ENCODE measurements at regions not wholly inside any gene's neighbourhood (a gene's known extent, or its start where the extent isn't known, plus 50 kb on each side); places are given as distances from the start of the nearest gene placed in this dataset.

- DNase-seq (ENCODE audit: low read depth) = peak; percentile 56
These were observed 167.1 kb upstream of the ZFHX3 start for GRCh38 chr16:73214825-73215677.

DNA sequence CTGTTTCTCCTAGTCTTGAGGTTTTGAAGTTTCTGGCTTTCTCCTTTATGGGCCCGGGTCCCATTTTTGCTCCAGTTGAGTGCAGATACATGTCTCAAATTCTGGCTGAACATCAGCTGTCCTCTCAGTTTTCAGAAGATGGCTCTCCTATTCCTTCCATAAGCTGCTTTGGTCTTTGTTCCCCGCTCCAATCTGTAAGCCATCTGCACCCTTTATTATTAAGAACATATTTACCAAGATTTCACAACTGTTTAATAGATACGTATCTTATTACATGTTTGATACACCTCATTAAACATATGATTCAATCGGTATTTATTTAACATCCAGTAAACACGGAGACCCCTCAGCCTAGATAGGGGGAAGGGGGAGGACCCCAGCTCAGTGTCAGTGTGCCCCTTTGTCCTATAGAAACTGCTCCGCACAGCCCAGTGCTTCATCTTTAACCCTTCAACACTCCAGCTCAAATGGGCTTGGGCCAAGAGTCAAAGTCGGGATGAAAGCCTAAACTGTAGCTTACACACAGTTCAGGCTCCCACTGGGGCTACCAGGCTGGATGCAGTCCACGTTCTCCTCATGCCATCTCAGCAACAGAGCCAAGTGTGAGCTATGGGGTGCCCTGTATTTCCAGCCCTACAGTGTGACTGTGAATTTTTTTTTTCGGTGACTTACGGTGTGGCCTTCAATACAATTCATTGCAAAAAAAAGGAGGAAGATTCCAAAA is 166.0 kb upstream of the ZFHX3 start:
- DNase-seq (ENCODE audit: low read depth) = no peak

DNA sequence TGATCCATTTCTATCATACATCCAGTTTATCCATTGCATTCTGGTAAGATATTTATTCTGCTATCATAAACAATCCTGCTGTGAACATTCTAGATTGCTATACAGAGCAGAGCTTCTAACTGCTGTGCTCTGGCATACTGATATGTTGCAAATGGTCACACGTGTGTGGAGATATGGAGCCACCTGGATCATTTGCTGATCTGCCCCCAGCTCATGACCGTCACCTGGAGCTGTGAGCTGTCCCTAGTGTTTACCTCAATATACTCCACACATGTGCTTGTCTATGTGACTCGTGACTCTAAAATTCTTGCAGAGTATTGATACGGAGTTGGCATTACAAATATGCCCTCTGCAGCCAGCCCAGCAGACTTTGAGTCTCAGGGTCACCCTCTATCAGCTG is 164.5 kb upstream of the ZFHX3 start:
- DNase-seq (ENCODE audit: low read depth) = no peak

DNA sequence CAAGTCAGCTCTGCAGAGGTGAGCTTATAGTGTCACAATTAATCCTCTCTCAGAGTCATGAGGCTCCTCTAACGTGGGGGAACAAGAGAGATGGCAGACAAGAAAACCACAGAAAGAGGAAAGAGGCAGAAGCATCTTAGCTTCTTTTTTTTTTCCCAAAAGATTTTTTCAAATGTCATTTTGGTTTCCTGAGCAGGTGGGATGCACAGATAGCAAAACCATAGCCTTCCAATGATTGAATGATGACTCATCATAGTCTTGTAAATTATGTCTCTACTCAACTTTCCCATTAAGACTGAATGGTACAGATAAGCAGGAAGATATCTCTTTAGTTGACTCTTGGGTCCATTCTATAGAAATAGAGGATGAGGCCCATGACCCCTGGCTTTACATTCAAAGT is 162.8 kb upstream of the ZFHX3 start:
- no peak for DNase-seq (ENCODE audit: low read depth)

- no peak for DNase-seq (ENCODE audit: low read depth)
These were observed 162.2 kb upstream of the ZFHX3 start for GRCh38 chr16:73210084-73210483.

DNA sequence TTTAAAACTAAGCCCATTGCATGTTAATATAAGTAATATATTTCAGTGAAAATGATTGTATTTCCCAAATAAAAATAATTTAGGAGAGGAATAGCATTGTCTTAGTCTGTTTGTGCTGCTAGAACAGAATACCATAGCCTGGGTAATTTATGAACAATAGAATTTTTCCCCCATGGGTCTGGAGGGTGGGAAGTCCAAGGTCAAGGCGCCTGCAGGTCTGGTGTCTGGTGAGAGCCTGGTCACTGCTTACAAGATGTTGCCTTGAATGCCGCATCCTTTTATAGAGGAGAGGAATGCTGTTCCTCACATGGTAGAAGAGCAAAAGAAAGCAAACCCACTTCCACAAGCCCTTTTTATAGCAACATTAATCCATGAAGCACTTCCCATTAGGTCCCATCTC is 161.3 kb upstream of the ZFHX3 start:
- DNase-seq (ENCODE audit: low read depth) = no peak

DNA sequence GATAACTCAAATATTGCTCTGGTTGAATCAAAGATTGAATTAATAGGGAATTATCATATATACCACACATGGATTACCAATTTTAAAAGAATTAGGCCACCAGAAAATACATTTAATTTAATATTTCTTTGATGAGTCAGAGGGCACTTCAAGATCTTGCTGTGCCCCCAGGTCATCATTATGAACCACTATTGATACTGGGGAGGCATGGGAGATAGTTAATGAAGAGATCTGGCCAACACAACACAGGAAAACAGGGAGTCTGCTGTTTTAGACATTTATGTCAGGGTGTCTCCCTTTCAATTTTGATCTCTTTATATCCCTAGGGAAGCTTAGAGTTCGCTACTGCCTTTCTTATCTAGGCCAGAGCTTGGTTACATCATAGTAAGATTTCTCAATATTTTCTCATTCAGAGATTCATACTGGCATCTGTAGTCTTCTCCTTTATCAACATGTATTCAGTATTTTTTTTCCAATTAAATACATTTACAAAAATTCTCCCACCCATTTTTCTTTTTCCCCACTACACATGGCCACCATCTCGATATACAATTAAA is 158.3 kb upstream of the ZFHX3 start:
- DNase-seq (ENCODE audit: low read depth) = no peak

GRCh38 chr16:73205153-73205886 is 157.4 kb upstream of the ZFHX3 start:
- DNase-seq (ENCODE audit: low read depth) = no peak

GRCh38 chr16:73204359-73205152 is 156.6 kb upstream of the ZFHX3 start:
- no peak for DNase-seq (ENCODE audit: low read depth)

- DNase-seq (ENCODE audit: low read depth) = peak; percentile 73
These were observed 154.3 kb upstream of the ZFHX3 start for GRCh38 chr16:73202161-73202729.

DNA sequence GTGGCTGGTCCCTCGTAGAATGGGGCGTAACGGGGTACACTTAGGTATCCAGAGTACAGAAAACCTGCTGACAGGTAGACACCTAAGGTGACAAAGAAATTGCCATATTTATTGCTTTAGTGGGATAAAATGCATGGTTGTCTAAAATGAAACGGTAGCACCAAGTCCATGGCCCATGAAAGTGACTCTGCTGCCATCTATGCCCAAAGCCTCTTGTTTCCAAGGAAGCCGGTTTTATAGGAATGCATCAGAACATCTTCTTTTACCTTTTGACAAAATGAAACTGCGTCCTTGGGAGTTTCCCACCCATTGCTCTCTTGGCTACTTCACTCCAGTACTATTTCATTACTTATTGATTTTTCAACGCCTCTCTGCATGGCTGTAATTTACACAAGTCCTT is 151.3 kb upstream of the ZFHX3 start:
- no peak for DNase-seq (ENCODE audit: low read depth)

- no peak for DNase-seq (ENCODE audit: low read depth)
These were observed 150.6 kb upstream of the ZFHX3 start for GRCh38 chr16:73198481-73198880.

DNA sequence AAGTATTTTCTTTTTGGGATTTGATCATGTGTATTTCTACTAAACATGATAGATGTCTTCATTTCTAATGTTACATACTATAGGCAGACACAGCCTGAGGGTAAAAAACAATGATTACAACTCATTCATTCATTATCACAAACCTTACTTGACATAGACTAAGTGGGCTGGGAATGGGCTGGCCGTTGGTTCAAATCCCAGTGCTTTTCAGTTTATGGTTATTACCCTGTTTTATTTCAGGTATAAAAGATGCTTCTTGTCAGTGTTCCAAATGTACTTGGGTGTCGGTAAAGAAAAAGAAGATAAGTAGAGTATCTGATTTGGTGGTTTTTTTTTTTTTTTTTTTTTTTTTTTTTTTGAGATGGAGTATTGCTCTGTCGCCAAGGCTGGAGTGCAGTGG is 149.7 kb upstream of the ZFHX3 start:
- DNase-seq (ENCODE audit: low read depth) = no peak

GRCh38 chr16:73196670-73197069 is 148.7 kb upstream of the ZFHX3 start:
- DNase-seq (ENCODE audit: low read depth) = no peak

DNA sequence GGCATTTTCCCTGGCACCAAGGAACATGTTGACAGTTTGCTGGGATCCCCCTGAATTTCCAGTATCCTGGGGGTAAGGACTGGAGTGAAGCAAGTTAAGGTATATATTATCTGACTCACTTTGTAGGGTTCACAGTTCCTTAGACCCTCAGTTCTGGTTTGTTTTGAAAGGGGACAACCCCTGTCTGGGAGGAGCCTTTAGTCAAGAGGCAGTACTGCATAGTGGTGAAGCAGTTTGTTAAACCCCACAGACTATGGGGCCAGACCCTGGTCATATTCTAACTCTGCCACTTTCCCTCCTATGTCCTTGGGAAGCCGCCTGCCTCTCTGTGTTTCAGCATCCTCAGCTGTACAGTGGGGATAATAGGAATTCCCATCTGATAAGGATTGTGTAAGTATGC is 145.5 kb upstream of the ZFHX3 start:
- no peak for DNase-seq (ENCODE audit: low read depth)

DNA sequence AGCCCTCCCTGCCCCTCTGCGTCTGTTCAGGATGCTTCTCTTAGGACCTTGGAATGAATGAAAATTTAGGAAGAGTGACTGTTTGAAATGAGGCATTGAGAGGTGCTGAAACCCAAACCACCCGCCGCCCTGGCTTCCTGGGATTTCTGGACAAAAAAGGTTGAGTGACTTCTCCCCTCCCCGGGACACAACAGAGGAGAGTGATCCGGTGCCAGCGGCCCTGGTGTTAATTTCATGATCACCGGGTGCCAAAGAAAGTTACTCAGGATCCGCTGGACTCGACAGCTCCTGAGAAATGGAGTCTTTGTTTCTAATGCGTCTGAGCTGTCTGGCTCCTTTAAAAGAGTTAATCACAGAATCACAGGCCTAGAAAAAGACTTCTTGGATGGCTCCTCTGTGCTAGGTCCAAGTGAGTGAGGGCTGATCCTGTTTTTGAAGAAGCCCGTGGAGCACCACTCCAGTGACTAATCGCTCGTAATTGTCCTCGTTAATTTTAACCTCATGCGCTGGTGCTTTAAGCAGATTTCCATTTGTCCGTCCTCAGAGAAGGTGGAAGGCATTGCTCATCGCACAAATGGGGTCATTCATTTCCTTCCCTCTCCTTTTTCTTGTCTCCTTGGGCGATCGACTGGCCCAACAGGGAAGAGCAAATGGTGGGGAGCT is 144.4 kb upstream of the ZFHX3 start:
- no peak for DNase-seq (ENCODE audit: low read depth)

DNA sequence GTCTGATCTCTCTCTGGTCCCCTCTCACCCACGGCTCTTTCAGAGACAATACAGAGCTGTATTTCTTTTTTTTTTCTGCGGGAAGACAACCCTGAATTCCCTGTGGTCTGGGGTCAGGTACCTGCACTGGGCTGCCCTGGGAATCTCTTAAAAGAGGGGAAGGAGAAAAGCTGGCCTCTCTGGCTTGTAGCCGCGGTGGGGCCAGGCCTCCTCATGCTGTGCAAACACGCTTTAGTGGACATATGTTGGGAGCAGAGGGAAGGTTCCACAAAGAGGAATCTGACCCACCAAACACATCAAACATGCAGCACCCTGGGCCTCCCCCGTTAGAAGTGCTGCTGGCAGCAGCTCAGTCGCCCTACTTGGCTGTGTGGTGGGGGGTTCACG is 143.7 kb upstream of the ZFHX3 start:
- no peak for DNase-seq (ENCODE audit: low read depth)

DNA sequence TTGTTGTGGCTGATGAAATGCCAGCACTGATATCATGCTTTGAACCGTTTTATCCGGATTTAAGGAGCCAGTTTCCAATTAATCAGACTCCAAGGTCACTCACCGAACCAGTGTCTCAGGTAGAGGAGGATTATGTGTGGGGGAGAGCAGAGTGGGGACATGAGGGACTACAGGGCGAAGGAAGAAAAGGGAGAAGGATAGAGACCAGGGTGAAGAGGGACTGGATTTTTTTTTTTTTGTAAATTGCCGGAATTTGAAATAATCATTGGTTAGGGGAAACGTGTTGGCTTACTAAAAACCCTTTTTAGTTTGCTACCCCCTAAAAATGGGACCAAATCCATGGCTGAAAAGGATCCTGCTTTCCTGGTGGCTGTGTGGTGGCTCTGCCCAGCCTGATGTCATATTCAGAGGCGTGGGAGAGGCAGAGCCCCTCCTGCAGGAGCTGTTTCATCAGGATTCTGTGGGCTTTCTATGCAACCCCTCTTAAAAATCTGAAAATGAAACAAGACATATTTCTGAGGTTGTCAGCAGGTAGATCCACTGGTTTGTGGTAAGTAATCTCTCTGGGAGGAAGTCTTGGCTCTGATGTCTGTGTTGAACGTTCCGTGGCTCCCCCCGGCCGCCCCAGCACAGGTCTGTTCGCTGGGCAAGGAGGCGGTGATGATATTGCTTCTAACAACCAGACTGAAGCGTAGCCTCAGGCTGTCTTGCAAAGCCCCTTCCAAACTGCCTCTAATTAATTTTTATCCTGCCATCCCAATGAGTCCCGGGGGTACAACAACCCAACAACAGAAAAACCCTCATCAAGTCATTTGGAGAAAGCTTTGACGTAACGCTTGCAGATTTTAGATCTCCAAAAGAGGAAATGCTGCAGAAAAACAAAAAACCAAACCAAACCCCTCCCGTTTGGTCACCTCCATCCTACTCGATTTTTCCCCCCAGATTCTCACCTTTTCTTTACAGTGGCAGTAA is 143.0 kb upstream of the ZFHX3 start:
- no peak for DNase-seq (ENCODE audit: low read depth)

DNA sequence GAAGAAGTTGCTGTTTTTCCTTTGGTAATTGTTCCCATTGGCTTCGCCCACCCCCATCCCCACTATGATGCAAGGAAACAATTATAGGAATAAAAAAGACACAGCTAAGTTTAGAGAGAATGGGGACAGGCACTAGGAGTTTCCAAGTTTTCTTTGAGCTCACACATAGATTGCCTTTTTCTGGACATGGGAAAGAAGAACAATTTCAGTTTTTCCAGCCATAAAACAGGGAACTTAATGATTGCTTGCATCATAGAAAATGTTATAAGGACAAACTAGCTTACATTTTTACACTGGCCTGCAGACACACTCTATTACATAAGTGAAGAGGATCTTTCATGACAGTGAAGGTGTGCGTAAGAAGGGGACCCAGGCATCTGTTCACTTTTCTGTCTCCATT is 142.3 kb upstream of the ZFHX3 start:
- DNase-seq (ENCODE audit: low read depth) = no peak

DNA sequence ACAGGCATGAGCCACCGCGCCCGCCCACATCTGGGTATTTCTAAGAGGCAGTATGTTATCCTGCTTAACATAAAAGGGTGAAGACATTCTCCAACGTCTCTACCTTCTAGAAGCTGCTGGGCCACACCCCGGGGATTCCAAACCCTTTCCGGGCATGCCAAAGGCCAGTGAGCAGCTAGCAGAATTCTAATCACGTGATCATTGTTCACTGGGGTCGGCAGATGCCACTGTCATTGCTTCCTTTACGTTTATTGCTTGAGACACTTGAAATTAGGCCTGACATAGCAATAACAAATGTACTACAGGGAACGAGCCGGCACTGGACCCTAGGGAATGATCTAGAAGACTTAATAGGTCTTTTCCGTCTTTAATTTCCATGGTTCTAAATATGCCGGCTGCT is 141.2 kb upstream of the ZFHX3 start:
- no peak for DNase-seq (ENCODE audit: low read depth)
